Gastrocnemius medialis (tissue), 4 donors: ENCODE measurements at regions not wholly inside any gene's neighbourhood (a gene's known extent, or its start where the extent isn't known, plus 50 kb on each side); places are given as distances from the start of the nearest gene placed in this dataset.

Source experiments
- POLR2A ChIP-seq, 2 donors: fragments of 450-650 bp; IDR thresholded peaks; one replicate each; pipeline ENCODE4 v1.6.1; 2017; ENCODE audit warnings: antibody characterized with exemption in 2 of 2, mild to moderate bottlenecking in 2 of 2, moderate library complexity in 2 of 2
- TF ChIP-seq, protein P1 (sequence below), 5 experiments: fragments of 450-650 bp in 3 of 5; fragments of 200-600 bp in 2 of 5; sonication (generic) in 2 of 5; IDR thresholded peaks in 4 of 5; conservative IDR thresholded peaks in 1 of 5; 1 replicate in 4 of 5; 2 replicates in 1 of 5; pipeline ENCODE4 v1.5.1; 2016 to 2019; ENCODE audit warnings: antibody characterized with exemption in 5 of 5, mild to moderate bottlenecking in 3 of 5, moderate library complexity in 3 of 5

- TF ChIP-seq, protein P1, sequence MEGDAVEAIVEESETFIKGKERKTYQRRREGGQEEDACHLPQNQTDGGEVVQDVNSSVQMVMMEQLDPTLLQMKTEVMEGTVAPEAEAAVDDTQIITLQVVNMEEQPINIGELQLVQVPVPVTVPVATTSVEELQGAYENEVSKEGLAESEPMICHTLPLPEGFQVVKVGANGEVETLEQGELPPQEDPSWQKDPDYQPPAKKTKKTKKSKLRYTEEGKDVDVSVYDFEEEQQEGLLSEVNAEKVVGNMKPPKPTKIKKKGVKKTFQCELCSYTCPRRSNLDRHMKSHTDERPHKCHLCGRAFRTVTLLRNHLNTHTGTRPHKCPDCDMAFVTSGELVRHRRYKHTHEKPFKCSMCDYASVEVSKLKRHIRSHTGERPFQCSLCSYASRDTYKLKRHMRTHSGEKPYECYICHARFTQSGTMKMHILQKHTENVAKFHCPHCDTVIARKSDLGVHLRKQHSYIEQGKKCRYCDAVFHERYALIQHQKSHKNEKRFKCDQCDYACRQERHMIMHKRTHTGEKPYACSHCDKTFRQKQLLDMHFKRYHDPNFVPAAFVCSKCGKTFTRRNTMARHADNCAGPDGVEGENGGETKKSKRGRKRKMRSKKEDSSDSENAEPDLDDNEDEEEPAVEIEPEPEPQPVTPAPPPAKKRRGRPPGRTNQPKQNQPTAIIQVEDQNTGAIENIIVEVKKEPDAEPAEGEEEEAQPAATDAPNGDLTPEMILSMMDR (IDR thresholded peaks at IDR 0.05 in 4 of 5, conservative IDR thresholded peaks at IDR 0.05 in 1 of 5): no peak
- no peak for TF ChIP-seq POLR2A (IDR thresholded peaks at IDR 0.05)
These were observed 121.5 kb upstream of the ZNF438 start for GRCh38 chr10:31153161-31153560.
